ENCODE measurements at regions not wholly inside any gene's neighbourhood (a gene's known extent, or its start where the extent isn't known, plus 50 kb on each side); places are given as distances from the start of the nearest gene placed in this dataset.

- ChIA-PET CTCF (no interaction called here), POLR2A (no interaction called here)
- no peaks in the 10 kb centered on the region for H3K36me3 Mint-ChIP-seq (ENCODE audit: low read depth)
- peaks cover 1% of the 10 kb centered on the region for H3K9me3 Mint-ChIP-seq
- intact Hi-C loops (cut with micrococcal nuclease), result no loop called here
- no peak overlapping the region for H3K27ac Mint-ChIP-seq
- no peaks in the 10 kb centered on the region for H3K27me3 Mint-ChIP-seq
- DNase-seq (no peak), ATAC-seq (ENCODE audit: low read depth) (no peak)
- TF ChIP-seq CTCF (IDR thresholded peaks at IDR 0.05), result no peak
- no peaks in the 10 kb centered on the region for H3K4me1 Mint-ChIP-seq
- no peak overlapping the region for H3K4me3 Mint-ChIP-seq
Measured at GRCh38 chr4:156413239-156414135, 459.8 kb upstream of the CTSO start.

GRCh38 chr4:156411531-156411930, 457.9 kb upstream of the CTSO start:
- Mint-ChIP-seq H3K4me3 (no peak overlapping the region), H3K9me3 (peaks cover 8% of the 10 kb centered on the region), H3K27me3 (no peaks in the 10 kb centered on the region), H3K36me3 (ENCODE audit: low read depth) (no peaks in the 10 kb centered on the region), H3K27ac (no peak overlapping the region), H3K4me1 (no peaks in the 10 kb centered on the region)
- TF ChIP-seq CTCF (IDR thresholded peaks at IDR 0.05), result no peak
- ATAC-seq (ENCODE audit: low read depth) (no peak), DNase-seq (no peak)
- intact Hi-C loops (cut with micrococcal nuclease), result no loop called here
- POLR2A ChIA-PET, result no interaction called here
- CTCF ChIA-PET, result no interaction called here

- peaks cover 16% of the 10 kb centered on the region for H3K9me3 Mint-ChIP-seq
Measured at GRCh38 chr4:156408749-156409148, 455.1 kb upstream of the CTSO start.

GRCh38 chr4:156401371-156401770, 447.7 kb upstream of the CTSO start:
- DNase-seq (no peak), ATAC-seq (ENCODE audit: low read depth) (no peak)
- TF ChIP-seq CTCF (IDR thresholded peaks at IDR 0.05), result no peak
- Mint-ChIP-seq H3K36me3 (ENCODE audit: low read depth) (no peaks in the 10 kb centered on the region), H3K27me3 (no peaks in the 10 kb centered on the region), H3K27ac (no peak overlapping the region), H3K9me3 (peaks cover 12% of the 10 kb centered on the region), H3K4me3 (no peak overlapping the region), H3K4me1 (no peaks in the 10 kb centered on the region)
- ChIA-PET POLR2A (no interaction called here), CTCF (no interaction called here)
- intact Hi-C loops (cut with micrococcal nuclease), result no loop called here

More at GRCh38 chr4:156408749-156409148, 455.1 kb upstream of the CTSO start:
- ChIA-PET CTCF (no interaction called here), POLR2A (no interaction called here)
- TF ChIP-seq CTCF (IDR thresholded peaks at IDR 0.05), result no peak
- no peak for DNase-seq
- Mint-ChIP-seq H3K4me1 (no peaks in the 10 kb centered on the region), H3K4me3 (no peak overlapping the region), H3K27me3 (no peaks in the 10 kb centered on the region), H3K27ac (no peak overlapping the region), H3K36me3 (ENCODE audit: low read depth) (no peaks in the 10 kb centered on the region)
- ATAC-seq (ENCODE audit: low read depth), result no peak
- intact Hi-C loops (cut with micrococcal nuclease), result no loop called here

GRCh38 chr4:156396534-156396933, 442.9 kb upstream of the CTSO start:
- no peaks in the 10 kb centered on the region for H3K36me3 Mint-ChIP-seq (ENCODE audit: low read depth)
- POLR2A ChIA-PET, result no interaction called here
- CTCF ChIA-PET, result no interaction called here
- peaks cover 4% of the 10 kb centered on the region for H3K9me3 Mint-ChIP-seq
- DNase-seq (no peak), ATAC-seq (ENCODE audit: low read depth) (no peak)
- no peaks in the 10 kb centered on the region for H3K4me1 Mint-ChIP-seq
- H3K27ac Mint-ChIP-seq, result no peak overlapping the region
- intact Hi-C loops (cut with micrococcal nuclease), result no loop called here
- H3K4me3 Mint-ChIP-seq, result no peak overlapping the region
- no peaks in the 10 kb centered on the region for H3K27me3 Mint-ChIP-seq
- no peak for TF ChIP-seq CTCF (IDR thresholded peaks at IDR 0.05)

All from activated B cell treated with CpG ODN at 0.5 μM for 24 hours (primary cell).